K562 (cell line): ENCODE measurements at regions not wholly inside any gene's neighbourhood (a gene's known extent, or its start where the extent isn't known, plus 50 kb on each side); places are given as distances from the start of the nearest gene placed in this dataset.

ENCODE experiments used
- CBX8 ChIP-seq: fragments of 200-600 bp; sonication (generic); IDR thresholded peaks from 2 replicates; pipeline ENCODE4 v1.6.1; 2012; ENCODE audit warnings: borderline replicate concordance, mixed run types, low read depth, mild to moderate bottlenecking, moderate library complexity, mixed read lengths, low read length, control low read depth, inconsistent platforms; ENCODE audit not compliant: poor library complexity, severe bottlenecking; ENCODE audit errors: extremely low read depth
- CHD2 ChIP-seq: IDR thresholded peaks from 2 replicates; pipeline ENCODE4 v1.6.1; 2011; ENCODE audit warnings: low read depth, low read length
- ETV1 ChIP-seq: fragments of 450-650 bp; conservative IDR thresholded peaks from 2 replicates; pipeline ENCODE4 v1.6.1; 2016; ENCODE audit warnings: missing genetic modification characterization, control low read depth, low read depth, missing compliant biosample characterization
- SIX5 ChIP-seq, 2 experiments: IDR thresholded peaks; 2 replicates each; pipeline ENCODE4 v1.6.1; 2011; ENCODE audit warnings: low read length in 2 of 2, borderline replicate concordance in 1 of 2, low read depth in 1 of 2, mild to moderate bottlenecking in 1 of 2, moderate library complexity in 1 of 2; ENCODE audit not compliant: insufficient read depth in 1 of 2
- ZBTB5 ChIP-seq: fragments of 450-650 bp; IDR thresholded peaks from 2 replicates; pipeline ENCODE4 v1.6.1; 2017; ENCODE audit warnings: antibody characterized with exemption
- TF ChIP-seq, protein P1 (sequence below): sonication (generic); formaldehyde crosslinking; IDR thresholded peaks from 2 replicates; pipeline ENCODE4 v1.8.1; 2023; ENCODE audit warnings: missing genetic modification reagents, mild to moderate bottlenecking, borderline replicate concordance
- TF ChIP-seq, protein P2 (sequence below), 3 experiments: IDR thresholded peaks in 2 of 3; conservative IDR thresholded peaks in 1 of 3; 2 replicates each; pipeline ENCODE4 v1.5.1; 2011 to 2012; ENCODE audit warnings: low read length in 3 of 3, mild to moderate bottlenecking in 3 of 3, control low read depth in 2 of 3, improper control_type of control experiment in 1 of 3, inconsistent platforms in 1 of 3, low read depth in 1 of 3, mixed read lengths in 1 of 3, moderate library complexity in 1 of 3; ENCODE audit not compliant: insufficient read depth in 2 of 3

DNA sequence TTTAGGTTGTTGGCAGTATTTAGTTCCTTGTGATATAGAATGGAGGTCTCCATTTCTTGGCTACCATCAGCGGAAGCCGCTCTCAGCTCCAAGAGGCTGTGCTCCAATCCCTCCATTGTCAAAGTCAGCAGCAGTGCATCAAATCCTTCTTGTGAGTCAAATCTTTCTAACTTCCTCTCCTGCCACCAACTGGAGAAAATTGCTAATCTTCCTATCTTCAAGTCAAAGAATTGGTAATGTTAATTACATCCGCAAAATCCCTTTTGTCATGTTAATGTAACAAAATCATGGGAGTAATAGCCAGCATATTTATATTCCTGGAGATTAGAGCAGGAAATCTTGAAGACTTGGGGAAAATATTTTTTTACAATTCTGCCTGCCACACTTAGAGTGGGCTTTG lies 436.4 kb upstream of the DYNLRB2 start (continued):
- TF ChIP-seq, protein P1, sequence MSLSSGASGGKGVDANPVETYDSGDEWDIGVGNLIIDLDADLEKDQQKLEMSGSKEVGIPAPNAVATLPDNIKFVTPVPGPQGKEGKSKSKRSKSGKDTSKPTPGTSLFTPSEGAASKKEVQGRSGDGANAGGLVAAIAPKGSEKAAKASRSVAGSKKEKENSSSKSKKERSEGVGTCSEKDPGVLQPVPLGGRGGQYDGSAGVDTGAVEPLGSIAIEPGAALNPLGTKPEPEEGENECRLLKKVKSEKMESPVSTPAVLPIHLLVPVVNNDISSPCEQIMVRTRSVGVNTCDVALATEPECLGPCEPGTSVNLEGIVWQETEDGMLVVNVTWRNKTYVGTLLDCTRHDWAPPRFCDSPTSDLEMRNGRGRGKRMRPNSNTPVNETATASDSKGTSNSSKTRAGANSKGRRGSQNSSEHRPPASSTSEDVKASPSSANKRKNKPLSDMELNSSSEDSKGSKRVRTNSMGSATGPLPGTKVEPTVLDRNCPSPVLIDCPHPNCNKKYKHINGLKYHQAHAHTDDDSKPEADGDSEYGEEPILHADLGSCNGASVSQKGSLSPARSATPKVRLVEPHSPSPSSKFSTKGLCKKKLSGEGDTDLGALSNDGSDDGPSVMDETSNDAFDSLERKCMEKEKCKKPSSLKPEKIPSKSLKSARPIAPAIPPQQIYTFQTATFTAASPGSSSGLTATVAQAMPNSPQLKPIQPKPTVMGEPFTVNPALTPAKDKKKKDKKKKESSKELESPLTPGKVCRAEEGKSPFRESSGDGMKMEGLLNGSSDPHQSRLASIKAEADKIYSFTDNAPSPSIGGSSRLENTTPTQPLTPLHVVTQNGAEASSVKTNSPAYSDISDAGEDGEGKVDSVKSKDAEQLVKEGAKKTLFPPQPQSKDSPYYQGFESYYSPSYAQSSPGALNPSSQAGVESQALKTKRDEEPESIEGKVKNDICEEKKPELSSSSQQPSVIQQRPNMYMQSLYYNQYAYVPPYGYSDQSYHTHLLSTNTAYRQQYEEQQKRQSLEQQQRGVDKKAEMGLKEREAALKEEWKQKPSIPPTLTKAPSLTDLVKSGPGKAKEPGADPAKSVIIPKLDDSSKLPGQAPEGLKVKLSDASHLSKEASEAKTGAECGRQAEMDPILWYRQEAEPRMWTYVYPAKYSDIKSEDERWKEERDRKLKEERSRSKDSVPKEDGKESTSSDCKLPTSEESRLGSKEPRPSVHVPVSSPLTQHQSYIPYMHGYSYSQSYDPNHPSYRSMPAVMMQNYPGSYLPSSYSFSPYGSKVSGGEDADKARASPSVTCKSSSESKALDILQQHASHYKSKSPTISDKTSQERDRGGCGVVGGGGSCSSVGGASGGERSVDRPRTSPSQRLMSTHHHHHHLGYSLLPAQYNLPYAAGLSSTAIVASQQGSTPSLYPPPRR (CRISPR knock-in tag) = no peak
- TF ChIP-seq ETV1 (no peak), CHD2 (no peak), CBX8 (no peak), SIX5 (IDR thresholded peaks at IDR 0.05; ENCODE audit: borderline replicate concordance in 1 of 2, insufficient read depth in 1 of 2, low read depth in 1 of 2, low read length in 2 of 2) (no peak), ZBTB5 (no peak)
- TF ChIP-seq, protein P2, sequence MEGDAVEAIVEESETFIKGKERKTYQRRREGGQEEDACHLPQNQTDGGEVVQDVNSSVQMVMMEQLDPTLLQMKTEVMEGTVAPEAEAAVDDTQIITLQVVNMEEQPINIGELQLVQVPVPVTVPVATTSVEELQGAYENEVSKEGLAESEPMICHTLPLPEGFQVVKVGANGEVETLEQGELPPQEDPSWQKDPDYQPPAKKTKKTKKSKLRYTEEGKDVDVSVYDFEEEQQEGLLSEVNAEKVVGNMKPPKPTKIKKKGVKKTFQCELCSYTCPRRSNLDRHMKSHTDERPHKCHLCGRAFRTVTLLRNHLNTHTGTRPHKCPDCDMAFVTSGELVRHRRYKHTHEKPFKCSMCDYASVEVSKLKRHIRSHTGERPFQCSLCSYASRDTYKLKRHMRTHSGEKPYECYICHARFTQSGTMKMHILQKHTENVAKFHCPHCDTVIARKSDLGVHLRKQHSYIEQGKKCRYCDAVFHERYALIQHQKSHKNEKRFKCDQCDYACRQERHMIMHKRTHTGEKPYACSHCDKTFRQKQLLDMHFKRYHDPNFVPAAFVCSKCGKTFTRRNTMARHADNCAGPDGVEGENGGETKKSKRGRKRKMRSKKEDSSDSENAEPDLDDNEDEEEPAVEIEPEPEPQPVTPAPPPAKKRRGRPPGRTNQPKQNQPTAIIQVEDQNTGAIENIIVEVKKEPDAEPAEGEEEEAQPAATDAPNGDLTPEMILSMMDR (IDR thresholded peaks at IDR 0.05 in 2 of 3, conservative IDR thresholded peaks at IDR 0.05 in 1 of 3; ENCODE audit: insufficient read depth in 2 of 3, low read depth in 1 of 3, low read length in 3 of 3) = peak in 1 of 3 experiments; percentile 12; a peak in 1 of 6 replicates
